HCT116 (cell line): ENCODE measurements at regions not wholly inside any gene's neighbourhood (a gene's known extent, or its start where the extent isn't known, plus 50 kb on each side); places are given as distances from the start of the nearest gene placed in this dataset.

ENCODE experiments used
- ATAC-seq: fragments of 200-7000 bp; cut with Tn5 transposase; 2 replicates; pipeline ENCODE4 v1.9.1; 2020; ENCODE audit warnings: mild to moderate bottlenecking, moderate library complexity
- BruUV-seq: library from RNA; stranded (reverse); fragments of 400-500 nt; replicated peaks from 2 replicates; lab custom pipeline; 2021; lab: Mats Ljungman, UMichigan
- CTCF ChIA-PET: fragments of 300-600 bp; sonication (Branson Sonifier 250); formaldehyde crosslinking; loops from one replicate; lab custom pipeline; 2021; ENCODE audit warnings: antibody characterized with exemption; lab: Charles Lee
- POLR2A ChIA-PET: fragments of 300-600, 350-600 bp; sonication (Branson Sonifier 250); formaldehyde crosslinking; loops from one replicate; lab custom pipeline; 2021; ENCODE audit warnings: antibody characterized with exemption; lab: Charles Lee
- RAD21 ChIA-PET, 2 experiments: fragments of 300-600 bp; sonication (Branson Sonifier 250); formaldehyde crosslinking; loops; one replicate each; lab custom pipeline; 2023; ENCODE audit warnings: low total read pairs in 2 of 2; ENCODE audit not compliant: uncharacterized antibody in 2 of 2, unreplicated experiment in 2 of 2, low non-redundant PET in 1 of 2; lab: Charles Lee
- DNase-seq: peaks from one replicate; pipeline ENCODE4 v3.0.0-alpha.2; 2010; ENCODE audit warnings: low read depth, low spot score
- H2AFZ ChIP-seq: fragments of 200-600 bp; shearing (Covaris generic), sonication (generic); 2 replicates; pipeline ENCODE4 v1.6.1; 2017; ENCODE audit warnings: low read depth, mixed run types, mixed read lengths, antibody characterized with exemption, low read length; ENCODE audit not compliant: poor library complexity, severe bottlenecking
- H3K27ac ChIP-seq: 2 replicates; pipeline ENCODE4 v1.5.1; 2012; ENCODE audit warnings: low read depth, low read length
- H3K27me3 ChIP-seq: fragments of 200-600 bp; sonication (generic); 2 replicates; pipeline ENCODE4 v1.6.1; 2016; ENCODE audit warnings: mixed run types, low read length, mixed read lengths; ENCODE audit not compliant: insufficient read depth
- H3K36me3 ChIP-seq, 2 experiments: fragments of 200-500 bp in 1 of 2; fragments of 200-600 bp in 1 of 2; sonication (Bioruptor generic) in 1 of 2; sonication (generic) in 1 of 2; 2 replicates each; pipeline versions ENCODE4 v1.5.1 to v1.6.1; 2014 to 2016; ENCODE audit warnings: low read length in 2 of 2, inconsistent platforms in 1 of 2, mixed read lengths in 1 of 2, mixed run types in 1 of 2; ENCODE audit not compliant: insufficient read depth in 2 of 2, control insufficient read depth in 1 of 2
- H3K4me1 ChIP-seq, 2 experiments: fragments of 200-600 bp in 1 of 2; sonication (generic) in 1 of 2; 2 replicates each; pipeline versions ENCODE4 v1.5.1 to v1.6.1; 2012 to 2017; ENCODE audit warnings: low read length in 2 of 2, inconsistent platforms in 1 of 2, mild to moderate bottlenecking in 1 of 2, mixed read lengths in 1 of 2, mixed run types in 1 of 2, moderate library complexity in 1 of 2; ENCODE audit not compliant: insufficient read depth in 2 of 2, control insufficient read depth in 1 of 2
- H3K4me2 ChIP-seq: fragments of 200-600 bp; sonication (generic); 2 replicates; pipeline ENCODE4 v1.6.1; 2017; ENCODE audit warnings: mixed run types, low read length, mixed read lengths
- H3K4me3 ChIP-seq, 2 experiments: fragments of 200-600 bp in 1 of 2; sonication (generic) in 1 of 2; replicated peaks in 1 of 2; 2 replicates each; pipeline ENCODE4 v1.5.1; 2011 to 2016; ENCODE audit warnings: low read length in 2 of 2, control low read depth in 1 of 2, low read depth in 1 of 2, mild to moderate bottlenecking in 1 of 2, mixed read lengths in 1 of 2, mixed run types in 1 of 2
- H3K79me2 ChIP-seq: fragments of 200-600 bp; sonication (generic); 2 replicates; pipeline ENCODE4 v1.6.1; 2017; ENCODE audit warnings: mild to moderate bottlenecking, mixed run types, low read length, moderate library complexity, mixed read lengths; ENCODE audit not compliant: insufficient read depth
- H3K9ac ChIP-seq: fragments of 200-600 bp; sonication (generic); 2 replicates; pipeline ENCODE4 v1.6.1; 2016; ENCODE audit warnings: low read length, mixed read lengths
- H3K9me2 ChIP-seq: fragments of 200-600 bp; sonication (generic), shearing (Covaris generic); 2 replicates; pipeline ENCODE4 v1.6.1; 2017; ENCODE audit warnings: mixed run types, mild to moderate bottlenecking, moderate library complexity; ENCODE audit not compliant: insufficient read depth
- H3K9me3 ChIP-seq, 2 experiments: fragments of 200-500 bp in 1 of 2; fragments of 200-600 bp in 1 of 2; sonication (Bioruptor generic) in 1 of 2; sonication (generic) in 1 of 2; 2 replicates each; pipeline ENCODE4 v1.6.1; 2014 to 2017; ENCODE audit warnings: low read length in 2 of 2, mixed read lengths in 2 of 2, inconsistent platforms in 1 of 2, low read depth in 1 of 2, mild to moderate bottlenecking in 1 of 2, mixed run types in 1 of 2, moderate library complexity in 1 of 2; ENCODE audit not compliant: control insufficient read depth in 1 of 2, insufficient read depth in 1 of 2
- H4K20me1 ChIP-seq: fragments of 200-600 bp; sonication (generic), shearing (Covaris generic); 2 replicates; pipeline ENCODE4 v1.6.1; 2017; ENCODE audit warnings: mixed run types, mild to moderate bottlenecking, moderate library complexity; ENCODE audit not compliant: insufficient read depth
- CBX3 ChIP-seq: IDR thresholded peaks from 2 replicates; pipeline ENCODE4 v1.6.1; 2012; ENCODE audit warnings: low read depth
- CEBPB ChIP-seq: IDR thresholded peaks from 2 replicates; pipeline ENCODE4 v1.6.1; 2012; ENCODE audit warnings: low read depth
- EGR1 ChIP-seq: IDR thresholded peaks from 2 replicates; pipeline ENCODE4 v1.6.1; 2012; ENCODE audit warnings: low read depth
- EZH2phosphoT487 ChIP-seq: fragments of 200-600 bp; IDR thresholded peaks from 2 replicates; pipeline ENCODE4 v1.6.1; 2018; ENCODE audit warnings: antibody characterized with exemption, borderline replicate concordance
- FOSL1 ChIP-seq: IDR thresholded peaks from 2 replicates; pipeline ENCODE4 v1.6.1; 2012; ENCODE audit warnings: low read depth
- JUND ChIP-seq: IDR thresholded peaks from 2 replicates; pipeline ENCODE4 v1.6.1; 2012
- POLR2A ChIP-seq: IDR thresholded peaks from 2 replicates; pipeline ENCODE4 v1.7.0; 2011; ENCODE audit warnings: borderline replicate concordance; ENCODE audit not compliant: insufficient read depth, insufficient read length; ENCODE audit errors: extremely low read depth
- POLR2AphosphoS5 ChIP-seq: IDR thresholded peaks from 2 replicates; pipeline ENCODE4 v1.6.1; 2011; ENCODE audit warnings: mild to moderate bottlenecking, low read depth, low read length, moderate library complexity
- SIN3A ChIP-seq: IDR thresholded peaks from 2 replicates; pipeline ENCODE4 v1.6.1; 2012; ENCODE audit warnings: low read depth
- SRF ChIP-seq: IDR thresholded peaks from 2 replicates; pipeline ENCODE4 v1.6.1; 2012; ENCODE audit warnings: low read depth
- ZFX ChIP-seq: fragments of 450-650 bp; IDR thresholded peaks from 2 replicates; pipeline ENCODE4 v1.6.1; 2017
- intact Hi-C: fragments of 100-400 bp; cut with micrococcal nuclease; formaldehyde crosslinking; loops from 2 replicates; pipeline ENCODE4 v1.10.0; 2022
- TF ChIP-seq, protein P1 (sequence below): IDR thresholded peaks from 2 replicates; pipeline ENCODE4 v1.6.1; 2012

- no peak for TF ChIP-seq SRF
Measured at GRCh38 chr15:69783211-69783610, 314.5 kb downstream of the TLE3 start (continued).

DNA sequence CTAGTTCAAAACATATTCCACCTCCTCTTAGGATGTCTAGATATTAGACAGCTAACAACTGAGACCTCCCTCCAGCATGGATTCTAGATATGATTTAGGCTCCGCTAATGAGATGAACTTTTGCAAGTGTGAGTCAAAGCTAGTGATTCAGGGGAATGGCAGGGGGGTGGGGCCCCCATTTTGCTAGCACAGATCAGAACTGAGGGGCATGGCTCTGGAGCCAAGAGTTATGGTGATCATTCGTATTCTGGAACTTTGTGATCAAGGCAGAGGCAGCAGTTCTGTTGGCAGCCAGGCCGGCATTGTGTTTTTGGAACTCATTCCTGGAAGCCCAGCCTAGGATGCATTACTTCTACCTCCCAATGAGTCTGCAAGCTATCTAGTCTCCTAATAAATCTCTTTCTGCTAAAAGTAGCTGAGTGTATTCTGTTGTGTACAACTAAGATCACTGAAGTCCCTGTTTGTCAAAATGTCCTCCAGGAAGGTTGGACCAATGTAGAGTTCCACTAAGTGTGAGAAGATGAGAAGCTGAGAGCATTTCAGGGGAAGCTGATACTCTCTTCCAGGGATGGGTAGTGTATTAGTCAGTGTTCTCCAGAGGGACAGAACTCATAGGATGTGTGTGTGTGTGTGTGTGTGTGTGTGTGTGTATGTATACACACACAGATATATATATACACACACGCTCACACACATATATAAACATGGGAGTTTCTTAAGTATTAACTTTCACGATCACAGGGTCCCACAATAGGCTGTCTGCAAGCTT, 312.7 kb downstream of the TLE3 start:
- Histone ChIP-seq H3K79me2 (no peaks in the 10 kb centered on the region), H3K4me3 (no peak overlapping the region), H3K27me3 (no peaks in the 10 kb centered on the region), H3K4me1 (peaks cover 0 to 11% of the 10 kb centered on the region in 2 experiments; a peak in 2 of 4 replicates), H2AFZ (no peak overlapping the region), H3K4me2 (peak overlapping the region; percentile 24), H3K9ac (no peak overlapping the region), H4K20me1 (no peaks in the 10 kb centered on the region), H3K9me2 (no peaks in the 10 kb centered on the region), H3K27ac (no peak overlapping the region), H3K36me3 (no peaks in the 10 kb centered on the region), H3K9me3 (no peaks in the 10 kb centered on the region)
- ChIA-PET CTCF (interaction anchor here (1.3 kb wide), 1 partner anchor 22 kb away, joined by 3 read pairs; no protein-coding TSS in a partner anchor), POLR2A (no interaction called here), RAD21 (no interaction called here)
- no peak for TF ChIP-seq SIN3A
- no peak for TF ChIP-seq SRF
- no peak for TF ChIP-seq POLR2AphosphoS5
- no peak for TF ChIP-seq POLR2A
- TF ChIP-seq EZH2phosphoT487, result no peak
- TF ChIP-seq EGR1, result no peak
- TF ChIP-seq JUND, result no peak
- TF ChIP-seq, protein P1, sequence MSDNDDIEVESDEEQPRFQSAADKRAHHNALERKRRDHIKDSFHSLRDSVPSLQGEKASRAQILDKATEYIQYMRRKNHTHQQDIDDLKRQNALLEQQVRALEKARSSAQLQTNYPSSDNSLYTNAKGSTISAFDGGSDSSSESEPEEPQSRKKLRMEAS, result no peak
- no peak for TF ChIP-seq ZFX
- TF ChIP-seq CBX3, result no peak
- TF ChIP-seq CEBPB, result no peak
- TF ChIP-seq FOSL1, result no peak
- no TSS peak for BruUV-seq
- intact Hi-C loops, result no loop called here
- peak; percentile 42; the same call in 1 of the 2 replicates for ATAC-seq
- DNase-seq, result no peak
